OCI-LY3 (cell line): ENCODE measurements at regions not wholly inside any gene's neighbourhood (a gene's known extent, or its start where the extent isn't known, plus 50 kb on each side); places are given as distances from the start of the nearest gene placed in this dataset.

Experiments used
- CTCF ChIP-seq: fragments of 200-600, 300-600 bp; sonication (generic); IDR thresholded peaks from 2 replicates; pipeline ENCODE4 v1.5.1; 2014; ENCODE audit warnings: antibody characterized with exemption, low read length, low read depth
- EZH2phosphoT487 ChIP-seq: fragments of 200-600 bp; shearing (Covaris generic); IDR thresholded peaks from 2 replicates; pipeline ENCODE4 v1.6.1; 2018; ENCODE audit warnings: antibody characterized with exemption, mixed run types, low read depth

GRCh38 chr1:83787246-83787998 lies 211.5 kb downstream of the TTLL7 start:
- TF ChIP-seq CTCF (no peak), EZH2phosphoT487 (no peak)
